ENCODE measurements at regions not wholly inside any gene's neighbourhood (a gene's known extent, or its start where the extent isn't known, plus 50 kb on each side); places are given as distances from the start of the nearest gene placed in this dataset.
A peak's percentile ranks its signal among the peaks of the same experiment; 100 is the strongest.

DNA sequence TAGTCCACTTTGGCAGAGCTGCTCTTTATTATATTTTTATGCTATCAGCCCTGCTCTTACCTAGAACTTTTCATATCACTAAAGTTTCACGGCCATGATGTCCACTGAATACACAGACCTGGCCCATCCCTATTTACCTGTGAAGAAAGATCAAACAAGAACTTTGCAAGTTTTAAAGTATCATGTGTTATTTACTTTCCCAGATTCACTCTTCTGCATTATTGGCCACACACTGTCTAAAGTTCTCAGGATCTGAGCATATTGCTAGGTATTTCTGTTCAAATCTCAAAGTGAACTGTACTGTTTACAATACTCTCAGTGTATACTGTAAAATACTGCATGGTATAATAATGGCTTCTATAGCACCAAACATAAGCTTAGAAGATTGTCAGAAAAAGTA lies 405.2 kb downstream of the KLF12 start (continued):
- TF ChIP-seq MYBL2 (CRISPR knock-in tag; IDR thresholded peaks at IDR 0.05) (no peak), ZNF317 (CRISPR knock-in tag; IDR thresholded peaks at IDR 0.05; ENCODE audit: borderline replicate concordance, low read depth) (no peak)
- TF ChIP-seq, protein P1, sequence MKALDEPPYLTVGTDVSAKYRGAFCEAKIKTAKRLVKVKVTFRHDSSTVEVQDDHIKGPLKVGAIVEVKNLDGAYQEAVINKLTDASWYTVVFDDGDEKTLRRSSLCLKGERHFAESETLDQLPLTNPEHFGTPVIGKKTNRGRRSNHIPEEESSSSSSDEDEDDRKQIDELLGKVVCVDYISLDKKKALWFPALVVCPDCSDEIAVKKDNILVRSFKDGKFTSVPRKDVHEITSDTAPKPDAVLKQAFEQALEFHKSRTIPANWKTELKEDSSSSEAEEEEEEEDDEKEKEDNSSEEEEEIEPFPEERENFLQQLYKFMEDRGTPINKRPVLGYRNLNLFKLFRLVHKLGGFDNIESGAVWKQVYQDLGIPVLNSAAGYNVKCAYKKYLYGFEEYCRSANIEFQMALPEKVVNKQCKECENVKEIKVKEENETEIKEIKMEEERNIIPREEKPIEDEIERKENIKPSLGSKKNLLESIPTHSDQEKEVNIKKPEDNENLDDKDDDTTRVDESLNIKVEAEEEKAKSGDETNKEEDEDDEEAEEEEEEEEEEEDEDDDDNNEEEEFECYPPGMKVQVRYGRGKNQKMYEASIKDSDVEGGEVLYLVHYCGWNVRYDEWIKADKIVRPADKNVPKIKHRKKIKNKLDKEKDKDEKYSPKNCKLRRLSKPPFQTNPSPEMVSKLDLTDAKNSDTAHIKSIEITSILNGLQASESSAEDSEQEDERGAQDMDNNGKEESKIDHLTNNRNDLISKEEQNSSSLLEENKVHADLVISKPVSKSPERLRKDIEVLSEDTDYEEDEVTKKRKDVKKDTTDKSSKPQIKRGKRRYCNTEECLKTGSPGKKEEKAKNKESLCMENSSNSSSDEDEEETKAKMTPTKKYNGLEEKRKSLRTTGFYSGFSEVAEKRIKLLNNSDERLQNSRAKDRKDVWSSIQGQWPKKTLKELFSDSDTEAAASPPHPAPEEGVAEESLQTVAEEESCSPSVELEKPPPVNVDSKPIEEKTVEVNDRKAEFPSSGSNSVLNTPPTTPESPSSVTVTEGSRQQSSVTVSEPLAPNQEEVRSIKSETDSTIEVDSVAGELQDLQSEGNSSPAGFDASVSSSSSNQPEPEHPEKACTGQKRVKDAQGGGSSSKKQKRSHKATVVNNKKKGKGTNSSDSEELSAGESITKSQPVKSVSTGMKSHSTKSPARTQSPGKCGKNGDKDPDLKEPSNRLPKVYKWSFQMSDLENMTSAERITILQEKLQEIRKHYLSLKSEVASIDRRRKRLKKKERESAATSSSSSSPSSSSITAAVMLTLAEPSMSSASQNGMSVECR (CRISPR knock-in tag; IDR thresholded peaks at IDR 0.05; ENCODE audit: borderline replicate concordance): no peak

DNA sequence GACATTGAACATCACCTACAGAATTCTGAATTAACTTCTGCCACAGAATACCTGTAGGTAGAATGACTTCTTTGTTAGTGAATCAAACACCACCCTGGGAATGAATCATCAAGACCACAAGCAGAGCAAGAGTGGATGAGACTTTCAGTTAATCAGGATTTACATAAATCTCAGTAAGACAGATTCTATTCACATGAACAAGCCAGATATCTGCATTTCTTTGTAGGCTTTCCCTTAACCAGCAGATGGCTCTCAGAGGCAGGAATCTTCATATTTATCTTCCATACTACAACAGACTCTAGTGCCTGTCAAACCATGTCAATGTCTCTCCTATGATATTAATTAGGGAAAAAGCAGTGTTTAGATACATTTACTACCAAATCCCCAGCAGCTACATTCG lies 412.1 kb downstream of the KLF12 start:
- ChIA-PET CTCF (no interaction called here), POLR2A (no interaction called here)
- peak; percentile 62; the same call in 1 of the 2 replicates for TF ChIP-seq ZNF317 (CRISPR knock-in tag; IDR thresholded peaks at IDR 0.05; ENCODE audit: borderline replicate concordance, low read depth)
- TF ChIP-seq, protein P2, sequence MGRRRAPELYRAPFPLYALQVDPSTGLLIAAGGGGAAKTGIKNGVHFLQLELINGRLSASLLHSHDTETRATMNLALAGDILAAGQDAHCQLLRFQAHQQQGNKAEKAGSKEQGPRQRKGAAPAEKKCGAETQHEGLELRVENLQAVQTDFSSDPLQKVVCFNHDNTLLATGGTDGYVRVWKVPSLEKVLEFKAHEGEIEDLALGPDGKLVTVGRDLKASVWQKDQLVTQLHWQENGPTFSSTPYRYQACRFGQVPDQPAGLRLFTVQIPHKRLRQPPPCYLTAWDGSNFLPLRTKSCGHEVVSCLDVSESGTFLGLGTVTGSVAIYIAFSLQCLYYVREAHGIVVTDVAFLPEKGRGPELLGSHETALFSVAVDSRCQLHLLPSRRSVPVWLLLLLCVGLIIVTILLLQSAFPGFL (CRISPR knock-in tag; IDR thresholded peaks at IDR 0.05; ENCODE audit: borderline replicate concordance): no peak
- Mint-ChIP-seq H3K4me1 (peaks cover 60% of the 10 kb centered on the region), H3K4me3 (no peak overlapping the region; the same call in 1 of the 2 replicates), H3K27ac (peak overlapping the region; percentile 75), H3K36me3 (no peaks in the 10 kb centered on the region), H3K9me3 (no peaks in the 10 kb centered on the region), H3K27me3 (ENCODE audit: low read depth) (no peaks in the 10 kb centered on the region)
- DNase-seq (ENCODE audit: low spot score) (no peak), ATAC-seq (peak; percentile 80)

DNA sequence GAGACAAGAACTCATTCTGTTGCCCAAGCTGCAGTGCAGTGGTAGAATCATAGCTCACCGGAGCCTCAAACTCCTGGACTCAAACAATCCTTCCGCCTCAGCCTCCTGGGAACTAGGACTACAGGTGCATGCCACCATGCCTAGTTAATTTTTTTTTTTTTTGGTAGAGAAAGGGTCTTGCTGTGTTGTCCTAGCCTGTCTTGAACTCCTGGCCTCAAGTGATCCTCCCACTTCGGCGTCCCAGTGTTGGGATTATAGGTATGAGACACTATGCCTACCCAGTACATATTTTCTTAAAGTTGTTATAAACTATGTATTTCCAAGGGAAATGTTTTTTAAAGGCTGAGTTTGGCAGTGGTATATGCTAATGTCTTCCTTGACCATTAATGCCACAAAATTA lies 412.6 kb downstream of the KLF12 start:
- ChIA-PET POLR2A (no interaction called here), CTCF (no interaction called here)
- ATAC-seq (no peak), DNase-seq (ENCODE audit: low spot score) (no peak)
- no peaks in the 10 kb centered on the region for H3K36me3 Mint-ChIP-seq
- H3K9me3 Mint-ChIP-seq: no peaks in the 10 kb centered on the region
- no peaks in the 10 kb centered on the region for H3K27me3 Mint-ChIP-seq (ENCODE audit: low read depth)
- H3K4me3 Mint-ChIP-seq: no peak overlapping the region
- peak overlapping the region; percentile 75 for H3K27ac Mint-ChIP-seq
- TF ChIP-seq, protein P3, sequence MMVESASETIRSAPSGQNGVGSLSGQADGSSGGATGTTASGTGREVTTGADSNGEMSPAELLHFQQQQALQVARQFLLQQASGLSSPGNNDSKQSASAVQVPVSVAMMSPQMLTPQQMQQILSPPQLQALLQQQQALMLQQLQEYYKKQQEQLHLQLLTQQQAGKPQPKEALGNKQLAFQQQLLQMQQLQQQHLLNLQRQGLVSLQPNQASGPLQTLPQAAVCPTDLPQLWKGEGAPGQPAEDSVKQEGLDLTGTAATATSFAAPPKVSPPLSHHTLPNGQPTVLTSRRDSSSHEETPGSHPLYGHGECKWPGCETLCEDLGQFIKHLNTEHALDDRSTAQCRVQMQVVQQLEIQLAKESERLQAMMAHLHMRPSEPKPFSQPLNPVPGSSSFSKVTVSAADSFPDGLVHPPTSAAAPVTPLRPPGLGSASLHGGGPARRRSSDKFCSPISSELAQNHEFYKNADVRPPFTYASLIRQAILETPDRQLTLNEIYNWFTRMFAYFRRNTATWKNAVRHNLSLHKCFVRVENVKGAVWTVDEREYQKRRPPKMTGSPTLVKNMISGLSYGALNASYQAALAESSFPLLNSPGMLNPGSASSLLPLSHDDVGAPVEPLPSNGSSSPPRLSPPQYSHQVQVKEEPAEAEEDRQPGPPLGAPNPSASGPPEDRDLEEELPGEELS (CRISPR knock-in tag; IDR thresholded peaks at IDR 0.05): no peak
- TF ChIP-seq SMAD4 (CRISPR knock-in tag; IDR thresholded peaks at IDR 0.05) (no peak), PRRX2 (CRISPR knock-in tag; IDR thresholded peaks at IDR 0.05) (no peak), ZNF121 (CRISPR knock-in tag; IDR thresholded peaks at IDR 0.05) (peak; percentile 88), NFATC4 (CRISPR knock-in tag; IDR thresholded peaks at IDR 0.05) (no peak), JAZF1 (CRISPR knock-in tag; IDR thresholded peaks at IDR 0.05) (no peak), ZNF416 (CRISPR knock-in tag; IDR thresholded peaks at IDR 0.05) (no peak)
- TF ChIP-seq, protein P4, sequence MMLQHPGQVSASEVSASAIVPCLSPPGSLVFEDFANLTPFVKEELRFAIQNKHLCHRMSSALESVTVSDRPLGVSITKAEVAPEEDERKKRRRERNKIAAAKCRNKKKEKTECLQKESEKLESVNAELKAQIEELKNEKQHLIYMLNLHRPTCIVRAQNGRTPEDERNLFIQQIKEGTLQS (CRISPR knock-in tag; conservative IDR thresholded peaks at IDR 0.05): no peak
- H3K4me1 Mint-ChIP-seq: peaks cover 62% of the 10 kb centered on the region

DNA sequence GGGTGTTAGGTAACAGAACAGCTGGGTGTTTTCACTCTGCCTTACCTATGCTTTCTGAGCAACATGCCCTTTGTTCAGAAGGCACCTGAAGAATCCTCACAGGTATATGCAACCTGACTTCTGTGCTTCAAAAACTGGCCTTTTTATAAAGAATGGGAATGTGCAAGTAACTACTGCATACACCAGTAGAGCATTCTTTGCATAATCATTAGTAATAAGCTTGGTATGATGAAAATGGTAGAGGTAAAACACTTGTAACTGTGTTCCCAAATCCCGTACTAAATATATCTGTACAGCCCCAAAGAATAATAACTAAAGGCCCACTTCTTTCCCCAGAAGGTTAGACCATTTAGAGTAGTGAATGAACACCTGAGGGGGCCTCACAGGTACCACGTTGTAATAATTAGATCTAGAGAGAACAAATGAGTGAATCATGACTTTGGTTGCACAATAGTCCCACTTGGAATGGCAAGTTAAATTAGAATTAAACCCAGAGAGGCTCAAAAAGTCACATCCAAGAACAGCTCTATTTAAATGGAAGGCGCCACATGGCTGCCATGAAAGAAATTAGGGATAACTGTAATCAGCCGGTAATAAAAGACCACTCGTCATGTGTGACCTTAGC lies 413.9 kb downstream of the KLF12 start:
- Mint-ChIP-seq H3K27ac (no peak overlapping the region), H3K27me3 (ENCODE audit: low read depth) (no peaks in the 10 kb centered on the region), H3K36me3 (no peaks in the 10 kb centered on the region), H3K4me3 (no peak overlapping the region), H3K9me3 (no peaks in the 10 kb centered on the region), H3K4me1 (peaks cover 75% of the 10 kb centered on the region)
- TF ChIP-seq ZNF396 (CRISPR knock-in tag; IDR thresholded peaks at IDR 0.05; ENCODE audit: borderline replicate concordance): no peak
- ATAC-seq (no peak), DNase-seq (ENCODE audit: low spot score) (no peak)
- ChIA-PET POLR2A (no interaction called here), CTCF (no interaction called here)

Data from WTC11 (cell line).